T-helper 9 cell (primary cell): ENCODE measurements at regions not wholly inside any gene's neighbourhood (a gene's known extent, or its start where the extent isn't known, plus 50 kb on each side); places are given as distances from the start of the nearest gene placed in this dataset.
"Not testable (repeated sequence)": the region's sequence is repeated elsewhere in the genome, so short reads cannot be mapped to it uniquely, and the experiment has no call there.

ENCODE experiments used
- DNase-seq: peaks from one replicate; pipeline ENCODE4 v3.0.0-alpha.2; 2020

- DNase-seq = no peak
Observed at GRCh38 chrX:110964786-110965185, 131.2 kb upstream of the PAK3 start.

- DNase-seq = no peak
Observed at GRCh38 chrX:110962451-110962850, 133.5 kb upstream of the PAK3 start.

GRCh38 chrX:110955706-110956105 lies 140.3 kb upstream of the PAK3 start:
- no peak for DNase-seq

- no peak for DNase-seq
Observed at GRCh38 chrX:110954428-110955100, 141.4 kb upstream of the PAK3 start.

GRCh38 chrX:110951472-110952269 lies 144.3 kb upstream of the PAK3 start:
- DNase-seq = no peak

- no peak for DNase-seq
Observed at GRCh38 chrX:110944751-110945675, 149.4 kb upstream of the CHRDL1 start.

- DNase-seq = no peak
Observed at GRCh38 chrX:110944311-110944750, 148.7 kb upstream of the CHRDL1 start.

GRCh38 chrX:110941906-110942305 lies 146.3 kb upstream of the CHRDL1 start:
- no peak for DNase-seq

GRCh38 chrX:110938977-110939732 lies 143.5 kb upstream of the CHRDL1 start:
- no peak for DNase-seq

GRCh38 chrX:110924871-110925270 lies 129.3 kb upstream of the CHRDL1 start:
- no peak for DNase-seq

GRCh38 chrX:110920991-110921390 lies 125.4 kb upstream of the CHRDL1 start:
- DNase-seq = no peak

GRCh38 chrX:110915570-110915969 lies 120.0 kb upstream of the CHRDL1 start:
- no peak for DNase-seq

- DNase-seq = no peak
Observed at GRCh38 chrX:110915111-110915510, 119.5 kb upstream of the CHRDL1 start.

- DNase-seq = no peak
Observed at GRCh38 chrX:110914281-110914680, 118.7 kb upstream of the CHRDL1 start.

- not testable (repeated sequence) for DNase-seq
Observed at GRCh38 chrX:110904747-110905146, 109.1 kb upstream of the CHRDL1 start.

GRCh38 chrX:110881971-110882370 lies 86.4 kb upstream of the CHRDL1 start:
- no peak for DNase-seq

- no peak for DNase-seq
Observed at GRCh38 chrX:110877326-110877725, 81.7 kb upstream of the CHRDL1 start.

GRCh38 chrX:110871839-110872238 lies 76.2 kb upstream of the CHRDL1 start:
- no peak for DNase-seq

- DNase-seq = no peak
Observed at GRCh38 chrX:110866421-110866820, 70.8 kb upstream of the CHRDL1 start.

GRCh38 chrX:110863883-110864282 lies 68.3 kb upstream of the CHRDL1 start:
- DNase-seq = no peak

- DNase-seq = no peak
Observed at GRCh38 chrX:110858565-110858964, 62.9 kb upstream of the CHRDL1 start.

GRCh38 chrX:110853610-110854009 lies 58.0 kb upstream of the CHRDL1 start:
- DNase-seq = no peak
